Adipose tissue (tissue), 3 donors: ENCODE measurements at regions not wholly inside any gene's neighbourhood (a gene's known extent, or its start where the extent isn't known, plus 50 kb on each side); places are given as distances from the start of the nearest gene placed in this dataset.
"Not testable (repeated sequence)": the region's sequence is repeated elsewhere in the genome, so short reads cannot be mapped to it uniquely, and the experiment has no call there.

Experiments
- H3K27ac ChIP-seq: one replicate; pipeline ENCODE4 v1.5.1; 2013; ENCODE audit warnings: low read depth, low read length
- WGBS, 3 donors: extraction: QIAGEN DNeasy Blood & Tissue Kit; methylation state at CpG; one replicate each; pipeline ENCODE4 v1.1.7; 2013; 5-methylcytosine and 5-hydroxymethylcytosine counted together
- donor health status: healthy with polysubstance abuse.
- donor health status: Bipolar disorder and iron deficiency.
- donor health status: healthy.

DNA sequence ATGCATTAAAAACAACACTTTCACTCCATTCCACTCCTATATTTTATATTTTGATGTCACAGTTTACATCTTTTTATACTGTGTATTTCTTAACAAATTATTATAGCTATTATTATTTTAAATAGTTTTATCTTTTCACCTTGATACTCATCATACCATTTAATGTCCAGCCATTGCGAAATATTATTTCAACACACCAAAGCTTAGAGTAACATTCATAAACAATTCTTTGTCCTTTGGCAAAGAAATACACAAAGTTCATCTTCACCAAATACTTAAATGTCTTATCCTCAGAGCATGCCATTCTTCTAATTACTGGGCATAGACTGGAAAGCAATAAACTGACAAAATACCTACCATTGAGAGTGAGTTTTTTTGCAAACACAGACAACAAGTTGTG is 1963.4 kb upstream of the FLRT2 start:
- WGBS, 3 donors: 93 to 96% (median 95%) methylated on average over 1 of the region's 1 CpG

DNA sequence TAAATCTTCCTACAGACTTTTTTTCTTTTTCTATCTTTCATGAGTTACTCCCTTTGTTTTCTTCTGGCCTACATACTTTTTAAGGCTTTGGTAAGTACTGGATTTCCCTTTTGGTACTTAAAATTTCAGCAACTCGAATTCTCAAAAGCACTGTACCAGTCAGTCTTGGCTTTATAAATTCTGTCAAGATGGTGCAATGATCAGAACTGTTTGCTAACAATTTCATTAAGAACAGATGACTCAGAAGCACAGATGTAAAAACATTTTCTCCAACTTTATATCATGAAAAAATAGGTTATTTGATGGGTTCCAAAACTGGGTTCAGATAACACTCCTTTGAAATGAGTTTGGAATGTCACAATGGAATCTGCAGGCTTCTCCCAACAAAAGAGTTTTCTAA is 1961.8 kb upstream of the FLRT2 start:
- H3K27ac ChIP-seq: no peak overlapping the region
- 54 to 85% (median 63%) methylated on average over 1 of the region's 1 CpG for WGBS, 3 donors

More for the DNA sequence above, 1963.4 kb upstream of the FLRT2 start:
- no peak overlapping the region for H3K27ac ChIP-seq

DNA sequence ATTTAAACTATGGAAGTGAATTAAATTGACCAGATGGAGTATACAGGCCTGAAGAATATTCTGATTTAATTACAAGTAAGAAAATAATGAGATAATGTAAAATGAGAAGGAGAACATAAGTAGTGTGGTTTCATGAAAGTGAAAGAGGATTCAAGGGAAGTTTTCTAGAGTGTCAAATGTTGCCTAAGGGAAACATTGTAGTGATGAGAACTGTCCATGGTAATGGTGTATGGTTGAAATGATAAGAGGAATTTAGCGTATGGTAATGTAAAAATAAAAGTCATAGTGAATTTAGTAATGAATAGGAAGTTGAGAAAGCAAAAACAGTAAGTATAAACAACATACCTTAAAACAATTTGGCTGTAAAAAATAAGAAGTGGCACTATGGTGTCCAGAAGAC is 1954.6 kb upstream of the FLRT2 start:
- no peak overlapping the region for H3K27ac ChIP-seq

DNA sequence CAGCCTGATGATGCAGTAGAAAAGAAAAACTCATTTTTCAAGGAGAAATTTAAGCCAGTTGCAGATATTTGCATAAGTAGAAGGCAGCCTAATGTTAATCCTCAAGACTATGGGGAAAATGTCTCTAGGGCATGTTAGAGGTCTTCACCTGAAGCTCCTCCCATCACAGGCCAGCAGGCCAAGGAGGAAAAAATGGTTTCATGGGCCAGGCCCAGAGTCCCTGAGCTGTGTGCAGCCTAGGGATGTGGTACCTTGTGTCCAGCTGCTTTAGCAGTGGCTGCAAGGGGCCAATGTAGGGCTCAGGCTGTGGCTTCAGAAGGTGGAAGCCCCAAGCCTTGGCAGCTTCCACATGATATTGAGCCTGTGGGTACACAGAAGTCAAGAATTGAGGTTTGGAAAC is 1946.7 kb upstream of the FLRT2 start:
- H3K27ac ChIP-seq: no peak overlapping the region

More for the DNA sequence above, 1954.6 kb upstream of the FLRT2 start:
- 54 to 77% (median 75%) methylated on average over 1 of the region's 1 CpG for WGBS, 3 donors

DNA sequence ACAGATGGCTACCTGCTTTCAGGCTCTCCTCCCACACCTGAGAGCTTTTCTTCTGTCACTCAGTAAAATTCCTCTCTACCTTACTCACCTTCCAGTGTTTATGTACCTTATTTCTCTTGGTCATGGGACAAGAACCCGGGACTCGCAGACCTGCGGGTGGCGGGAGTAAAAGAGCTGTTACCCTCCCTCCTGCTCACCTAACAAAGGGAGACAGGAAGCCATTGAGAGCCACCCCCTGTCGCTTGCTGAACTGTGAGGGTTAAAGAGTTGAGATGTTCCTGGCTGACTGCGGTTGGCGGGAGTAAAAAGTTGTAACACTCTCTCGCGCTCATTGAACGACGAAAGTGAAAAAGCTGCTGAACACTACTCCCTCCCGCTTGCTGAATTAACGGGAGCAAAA is 1935.1 kb upstream of the FLRT2 start:
- no peak overlapping the region for H3K27ac ChIP-seq
- 94 to 97% (median 97%) methylated on average over 13 of the region's 13 CpGs for WGBS, 3 donors

DNA sequence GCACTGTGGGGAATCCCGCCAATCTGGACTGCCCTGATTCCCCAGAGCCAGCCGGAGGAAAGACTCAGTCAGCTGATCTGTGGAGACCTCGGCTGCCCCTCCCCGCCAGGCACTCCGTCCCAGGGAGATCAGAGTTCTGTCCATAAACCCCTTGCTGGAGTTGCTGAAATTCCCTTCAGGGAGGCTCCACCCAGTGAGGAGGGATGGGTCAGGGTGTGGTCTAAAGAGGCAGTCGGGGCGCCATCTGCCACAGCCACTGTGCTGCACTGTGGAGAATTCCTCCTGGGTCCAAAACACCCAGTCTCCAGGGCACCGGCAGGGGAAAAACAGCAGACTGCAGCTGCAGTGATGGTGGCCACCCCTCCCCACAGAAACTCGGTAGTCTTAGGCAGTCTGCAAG is 1922.3 kb upstream of the FLRT2 start:
- WGBS, 3 donors: 93 to 95% (median 95%) methylated on average over 9 of the region's 9 CpGs
- no peak overlapping the region for H3K27ac ChIP-seq

DNA sequence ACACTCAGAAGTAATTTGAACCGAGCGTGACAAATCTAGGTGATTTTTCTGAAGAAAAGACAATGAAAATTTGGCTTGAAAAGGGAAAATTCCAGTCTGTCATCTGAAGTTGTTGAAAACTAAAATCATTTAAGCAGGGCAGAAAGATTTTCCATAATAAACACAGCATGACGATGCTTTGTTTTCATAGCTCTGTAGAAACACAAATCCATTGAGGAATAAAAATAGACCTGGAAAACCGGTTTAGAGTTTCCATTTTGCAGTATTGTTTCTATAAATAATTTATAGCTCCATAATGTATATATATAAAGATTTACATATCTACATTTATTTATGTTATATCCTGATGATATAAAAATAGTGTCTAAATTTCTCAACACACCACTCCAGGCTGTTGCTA is 1918.5 kb upstream of the FLRT2 start:
- WGBS, 3 donors: 57 to 67% (median 58%) methylated on average over 4 of the region's 4 CpGs
- no peak overlapping the region for H3K27ac ChIP-seq

DNA sequence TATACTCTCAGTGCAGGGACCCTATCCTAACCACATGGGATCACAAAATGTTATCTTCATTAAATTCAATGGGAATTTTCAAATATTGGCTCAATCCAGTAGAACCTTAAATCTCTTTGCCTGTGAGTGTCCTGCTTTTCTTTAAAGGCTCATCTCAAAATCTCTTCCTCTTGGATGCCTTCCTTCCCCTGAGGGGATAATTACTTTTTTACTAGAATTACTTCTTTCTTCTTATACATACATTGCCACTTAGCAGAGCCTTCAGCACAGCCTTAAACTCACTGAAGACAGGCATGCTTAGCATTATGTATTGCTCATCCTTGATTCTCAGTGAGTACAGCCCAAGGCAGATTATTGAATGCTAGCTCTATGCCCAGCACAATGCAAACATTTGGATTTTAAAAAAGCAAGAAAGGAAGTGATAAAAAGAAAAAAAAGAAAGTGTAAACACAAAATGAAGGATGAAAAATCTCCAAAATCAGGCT is 1918.0 kb upstream of the FLRT2 start:
- H3K27ac ChIP-seq: no peak overlapping the region

DNA sequence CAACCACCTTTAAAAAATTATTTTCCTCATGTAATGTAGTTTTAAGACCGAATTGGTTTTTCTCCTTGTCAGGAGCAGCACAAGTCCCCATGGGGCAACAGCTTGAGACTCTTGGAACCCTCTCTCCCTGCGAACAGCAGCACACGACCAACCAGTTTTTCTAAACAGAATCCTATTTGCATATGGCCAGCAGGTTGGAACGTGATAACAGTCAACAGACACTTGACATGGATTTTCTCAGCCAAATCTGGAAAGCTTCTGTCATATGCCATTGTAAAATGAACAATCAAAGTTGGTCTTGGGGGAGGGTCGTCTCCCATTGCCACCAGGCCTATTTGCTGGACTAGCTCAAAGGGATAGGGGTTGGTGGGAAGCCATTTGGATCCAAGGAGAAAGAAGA is 1915.0 kb upstream of the FLRT2 start:
- H3K27ac ChIP-seq: peak overlapping the region; percentile 38
- WGBS, 3 donors: 59 to 73% (median 71%) methylated on average over 5 of the region's 5 CpGs

DNA sequence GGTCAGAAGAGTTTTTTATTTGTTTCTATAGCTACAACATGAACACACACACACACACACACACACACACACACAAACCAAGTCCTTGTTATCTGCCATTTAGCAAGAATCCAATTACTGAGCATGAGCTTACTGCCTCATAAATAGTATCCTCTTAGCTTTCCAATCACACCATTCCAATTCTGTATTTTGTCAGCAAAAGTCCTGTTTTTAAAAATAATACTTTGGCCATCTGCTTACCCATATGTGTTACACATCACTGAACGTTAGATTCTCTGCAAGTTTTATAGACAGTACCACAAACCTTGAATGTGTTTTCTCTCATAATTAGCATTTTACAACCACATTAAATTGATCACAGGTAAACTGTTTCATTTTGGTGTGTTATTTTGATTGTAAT is 1905.4 kb upstream of the FLRT2 start:
- no peak overlapping the region for H3K27ac ChIP-seq
- WGBS, 3 donors: 49 to 55% (median 53%) methylated on average over 1 of the region's 1 CpG

DNA sequence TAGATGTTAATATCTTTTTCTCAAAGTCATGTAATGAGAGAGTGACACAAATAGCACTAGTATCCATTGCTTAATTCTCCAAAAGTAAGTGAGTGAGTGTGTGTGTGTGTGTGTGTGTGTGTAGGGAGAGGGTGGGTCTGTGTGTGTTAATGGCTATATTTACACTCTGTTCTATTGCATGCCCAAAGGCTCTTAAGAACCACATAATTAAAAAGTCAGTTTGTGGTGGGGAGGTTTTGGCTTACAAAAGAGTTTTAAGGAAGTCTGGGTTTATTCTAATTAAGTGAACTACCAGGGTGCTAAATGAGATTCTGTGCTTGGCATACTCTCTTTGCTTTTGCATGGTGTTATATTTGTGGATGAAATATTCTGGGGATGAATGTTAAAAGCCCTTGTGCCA is 1897.6 kb upstream of the FLRT2 start:
- H3K27ac ChIP-seq: no peak overlapping the region

DNA sequence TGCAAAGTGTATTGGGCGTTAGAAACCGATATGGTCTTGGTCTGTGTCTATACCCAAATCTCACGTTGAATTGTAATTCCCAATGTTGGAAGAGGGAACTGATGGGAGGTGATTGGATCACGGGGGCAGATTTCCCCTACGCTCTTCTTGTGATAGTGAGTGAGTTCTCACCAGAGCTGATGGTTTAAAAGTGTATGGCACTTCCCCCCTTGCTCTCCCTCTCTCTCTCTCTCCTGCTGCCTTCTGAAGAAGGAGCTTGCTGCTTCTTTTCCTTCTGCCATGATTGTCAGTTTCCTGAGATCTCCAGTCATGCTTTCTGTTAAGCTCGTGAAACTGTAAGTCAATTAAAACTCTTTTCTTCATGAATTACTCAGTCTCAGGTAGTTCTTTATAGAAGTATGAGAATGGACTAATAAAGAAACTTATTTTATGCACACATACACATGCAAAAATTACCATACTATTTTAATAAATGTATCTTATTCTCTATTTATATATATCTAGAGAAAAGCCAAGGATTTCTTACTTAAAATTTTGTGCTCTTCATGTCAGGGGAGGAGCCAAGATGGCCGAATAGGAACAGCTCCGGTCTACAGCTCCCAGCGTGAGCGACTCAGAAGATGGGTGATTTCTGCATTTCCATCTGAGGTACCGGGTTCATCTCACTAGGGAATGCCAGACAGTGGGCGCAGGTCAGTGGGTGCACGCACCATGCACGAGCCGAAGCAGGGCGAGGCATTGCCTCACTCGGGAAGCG is 1891.0 kb upstream of the FLRT2 start:
- no peak overlapping the region for H3K27ac ChIP-seq
- WGBS, 3 donors: 91 to 94% (median 94%) methylated on average over 18 of the region's 18 CpGs

DNA sequence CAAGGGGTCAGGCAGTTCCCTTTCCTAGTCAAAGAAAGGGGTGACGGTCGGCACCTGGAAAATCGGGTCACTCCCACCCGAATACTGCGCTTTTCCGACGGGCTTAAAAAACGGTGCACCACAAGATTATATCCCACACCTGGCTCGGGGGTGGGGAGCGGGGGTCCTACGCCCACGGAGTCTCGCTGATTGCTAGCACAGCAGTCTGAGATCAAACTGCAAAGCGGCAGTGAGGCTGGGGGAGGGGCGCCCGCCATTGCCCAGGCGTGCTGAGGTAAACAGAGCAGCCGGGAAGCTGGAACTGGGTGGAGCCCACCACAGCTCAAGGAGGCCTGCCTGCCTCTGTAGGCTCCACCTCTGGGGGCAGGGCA is 1890.5 kb upstream of the FLRT2 start:
- WGBS, 3 donors: 92 to 93% (median 92%) methylated on average over 18 of the region's 18 CpGs
- not testable (repeated sequence) for H3K27ac ChIP-seq

DNA sequence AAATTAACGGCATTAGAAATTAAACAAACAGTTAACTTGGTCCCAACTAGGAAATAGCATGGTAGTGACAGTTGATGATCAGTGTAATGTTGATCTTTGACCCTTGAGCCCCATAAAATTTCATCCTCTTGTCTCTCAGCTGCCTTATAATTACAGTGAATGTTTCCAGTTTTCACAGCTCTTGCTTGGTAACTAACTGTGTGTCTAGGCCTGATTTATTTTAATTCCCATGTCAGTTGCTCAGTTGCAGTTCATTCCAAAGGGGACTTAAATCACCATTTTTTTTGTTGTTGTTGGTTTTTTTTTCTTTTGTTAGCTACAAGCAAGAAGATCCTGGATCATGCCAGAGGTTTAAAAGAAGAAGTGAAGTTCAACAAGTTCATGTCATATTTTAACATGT is 1883.7 kb upstream of the FLRT2 start:
- no peak overlapping the region for H3K27ac ChIP-seq
- WGBS, 3 donors: 52 to 61% (median 54%) methylated on average over 1 of the region's 1 CpG

DNA sequence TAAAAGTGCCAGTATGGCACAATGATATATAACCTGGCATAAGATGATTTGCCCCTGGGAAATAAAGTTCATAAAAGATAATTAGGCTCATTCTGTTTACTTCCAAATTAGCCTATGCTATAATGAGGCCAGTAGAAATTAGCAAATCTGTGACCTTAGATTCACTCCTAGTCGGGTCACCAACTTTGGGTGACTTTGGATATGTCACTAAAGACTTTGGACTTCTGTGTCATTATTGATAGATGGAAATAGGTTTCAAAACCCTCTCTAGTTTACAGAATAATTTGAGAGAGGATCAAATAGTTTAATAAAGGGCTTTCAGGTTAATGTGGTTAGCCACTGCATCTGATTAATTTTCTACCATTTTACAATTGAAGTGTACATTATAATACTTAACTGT is 1869.3 kb upstream of the FLRT2 start:
- 76 to 86% (median 79%) methylated on average over 1 of the region's 1 CpG for WGBS, 3 donors

DNA sequence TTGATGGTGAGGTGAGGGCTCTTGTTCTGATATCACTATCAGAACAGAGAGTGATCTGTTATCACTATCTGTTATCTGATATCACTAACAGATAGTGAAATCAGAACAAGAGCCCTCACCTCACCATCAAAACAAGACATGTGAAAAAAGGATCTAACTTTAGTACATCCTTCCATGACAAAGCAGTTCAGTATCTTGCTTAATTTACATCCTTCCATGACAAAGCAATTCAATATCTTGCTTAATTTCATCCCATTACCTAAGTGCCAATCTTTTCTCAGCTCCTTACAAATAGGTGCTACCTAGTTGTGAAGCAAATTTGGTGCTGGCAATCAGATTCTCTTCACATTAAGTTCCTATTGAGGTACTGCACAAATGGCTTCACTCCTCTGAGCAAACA is 1865.6 kb upstream of the FLRT2 start:
- no peak overlapping the region for H3K27ac ChIP-seq

More for the DNA sequence above, 1869.3 kb upstream of the FLRT2 start:
- H3K27ac ChIP-seq: no peak overlapping the region

DNA sequence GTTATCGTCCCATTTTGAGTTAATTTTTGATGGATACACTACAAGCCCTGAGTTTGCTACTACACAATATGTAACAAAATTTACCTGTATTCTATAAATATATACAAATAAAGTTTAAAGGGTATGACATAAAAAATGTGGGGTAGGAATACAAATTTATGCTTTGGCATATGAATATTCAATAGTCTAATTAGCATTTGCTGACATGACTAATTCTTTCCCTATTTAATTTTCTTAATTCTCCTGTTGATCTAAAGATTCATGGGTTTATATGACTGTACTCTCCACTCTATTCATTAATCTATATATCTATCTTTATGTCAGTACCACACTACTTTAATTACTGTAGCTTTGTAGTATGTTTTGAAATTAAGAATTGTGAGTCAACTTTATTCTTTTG is 1840.7 kb upstream of the FLRT2 start:
- 89 to 100% (median 94%) methylated on average over 1 of the region's 1 CpG for WGBS, 3 donors
- no peak overlapping the region for H3K27ac ChIP-seq

DNA sequence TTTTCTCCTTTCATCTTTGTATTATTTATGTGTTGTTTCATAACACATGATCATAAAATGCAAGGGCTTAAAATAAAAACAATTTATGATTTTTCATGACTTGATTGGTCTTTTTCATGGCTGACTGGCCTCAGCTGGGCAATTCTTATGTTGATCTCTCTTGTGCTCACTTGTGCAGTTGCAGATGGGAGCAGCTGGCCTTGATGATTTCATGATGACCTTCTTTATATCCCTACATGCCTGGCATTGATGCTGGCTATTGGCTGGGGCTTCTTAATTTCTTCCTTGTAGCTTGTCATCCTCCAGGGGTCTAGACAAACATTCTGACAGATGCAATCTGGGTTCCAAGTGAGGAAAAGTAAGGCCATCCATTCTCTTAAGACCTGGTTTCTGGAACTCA is 1832.8 kb upstream of the FLRT2 start:
- H3K27ac ChIP-seq: no peak overlapping the region

DNA sequence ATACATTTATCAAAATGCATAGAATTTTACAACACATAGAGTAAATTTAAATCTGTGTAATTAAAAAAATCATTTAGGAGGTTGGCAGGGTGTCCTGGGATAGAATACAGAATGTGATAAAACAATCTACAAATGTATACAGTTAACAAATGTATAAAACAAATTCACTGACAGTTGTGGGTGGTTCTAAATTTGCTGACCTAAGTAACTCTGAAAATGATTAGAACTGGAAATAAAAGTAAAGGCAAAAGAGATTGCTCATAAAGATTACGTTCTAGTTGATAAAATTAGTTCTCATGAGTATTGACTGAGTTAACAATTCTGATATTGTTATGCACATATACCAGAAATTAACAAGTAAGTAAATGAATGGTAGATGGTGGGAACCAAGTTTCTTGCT is 1827.3 kb upstream of the FLRT2 start:
- 78 to 86% (median 83%) methylated on average over 1 of the region's 1 CpG for WGBS, 3 donors
- no peak overlapping the region for H3K27ac ChIP-seq

DNA sequence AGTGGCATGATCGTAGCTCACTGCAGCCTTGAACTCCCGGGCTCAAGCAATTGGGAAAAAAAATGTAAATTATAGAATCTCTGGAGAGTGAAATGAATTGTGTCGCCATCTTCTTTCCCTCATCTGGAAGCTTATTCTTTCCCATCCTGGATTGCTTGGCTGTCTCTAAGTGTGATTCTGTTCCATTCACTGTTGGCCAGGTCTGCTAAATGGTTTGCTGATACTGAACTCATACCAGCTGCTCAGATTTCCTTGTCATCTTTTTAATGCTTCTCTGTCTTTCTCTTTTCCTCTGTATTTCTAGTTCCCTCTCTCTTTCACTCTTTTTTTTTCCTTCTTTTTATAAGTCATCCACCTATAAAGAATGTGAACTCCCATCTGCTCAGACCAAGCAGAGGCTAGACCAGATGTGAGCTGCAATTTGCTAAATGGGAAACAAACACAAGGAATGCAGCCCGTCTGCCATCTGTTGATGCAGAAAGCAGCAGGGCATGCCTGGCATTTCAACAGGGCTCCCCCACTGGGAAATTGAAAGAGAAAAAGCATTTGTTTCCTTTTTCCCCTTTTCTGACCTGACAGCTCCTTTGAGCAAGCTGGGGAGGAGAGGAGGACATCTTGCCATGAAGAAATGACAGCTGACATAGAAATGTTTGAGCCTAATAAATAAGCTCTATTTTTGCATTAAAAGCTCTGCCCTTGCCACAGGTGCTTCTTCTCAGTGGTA is 1823.6 kb upstream of the FLRT2 start:
- 86 to 91% (median 90%) methylated on average over 4 of the region's 4 CpGs for WGBS, 3 donors
- H3K27ac ChIP-seq: no peak overlapping the region
